ENCODE measurements at regions not wholly inside any gene's neighbourhood (a gene's known extent, or its start where the extent isn't known, plus 50 kb on each side); places are given as distances from the start of the nearest gene placed in this dataset.

DNA sequence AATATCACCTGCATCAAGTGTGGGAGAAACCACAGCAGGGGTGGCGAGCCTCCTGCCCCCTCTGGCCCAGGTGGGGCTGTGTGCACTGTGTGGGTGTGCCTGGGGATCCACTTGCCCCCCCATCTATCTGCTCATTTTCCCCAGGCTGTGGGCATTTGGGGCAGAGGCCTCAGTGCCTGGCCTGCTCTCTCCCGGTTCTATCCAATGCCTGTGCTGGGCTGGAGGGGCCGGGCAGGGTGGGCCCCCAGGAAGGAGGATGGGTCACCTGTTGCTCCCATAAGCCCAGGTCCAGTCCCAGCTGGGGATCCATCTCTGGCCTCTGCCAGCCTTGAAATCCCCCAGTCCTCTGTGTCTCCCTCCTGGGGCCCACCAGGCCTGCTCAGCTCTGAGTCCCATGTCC lies 105.6 kb downstream of the TMEM121 start:
- Histone ChIP-seq H4K91ac (replicated peaks; ENCODE audit: insufficient read length, low read length) (no peak overlapping the region), H2BK12ac (ENCODE audit: low read depth, low read length) (no peak overlapping the region), H3K9me3 (ENCODE audit: insufficient read depth in 2 of 2, low read depth in 1 of 2, low read length in 1 of 2) (peaks cover 31 to 82% of the 10 kb centered on the region in 2 experiments; a peak in 3 of 4 replicates), H4K8ac (ENCODE audit: extremely low read depth, insufficient read depth, low read length) (no peak overlapping the region), H2BK120ac (replicated peaks; ENCODE audit: low read depth, low read length) (no peak overlapping the region), H3K23me2 (ENCODE audit: low read depth, low read length) (no peaks in the 10 kb centered on the region), H4K20me1 (replicated peaks in 1 of 2; ENCODE audit: control insufficient read depth in 1 of 2, insufficient read depth in 2 of 2, low read length in 2 of 2) (no peaks in the 10 kb centered on the region), H3K18ac (ENCODE audit: extremely low read depth, low read length) (no peak overlapping the region), H3K79me2 (ENCODE audit: control insufficient read depth in 1 of 2, insufficient read depth in 2 of 2, low read length in 2 of 2) (no peaks in the 10 kb centered on the region), H4K5ac (ENCODE audit: insufficient read length, low read depth, low read length) (no peak overlapping the region), H3K27ac (ENCODE audit: low read depth, low read length) (no peak overlapping the region), H3K9ac (replicated peaks in 1 of 4; ENCODE audit: extremely low read depth in 1 of 4, low read depth in 3 of 4, low read length in 3 of 4) (no peak overlapping the region), H3K27me3 (replicated peaks in 1 of 4; ENCODE audit: control insufficient read depth in 3 of 4, extremely low read depth in 1 of 4, insufficient read depth in 3 of 4, low read length in 3 of 4) (no peaks in the 10 kb centered on the region), H3K4me3 (ENCODE audit: extremely low read depth in 1 of 4, insufficient read depth in 2 of 4, low read depth in 3 of 4, low read length in 4 of 4) (no peak overlapping the region), H3K23ac (ENCODE audit: insufficient read length) (no peak overlapping the region), H3K4ac (replicated peaks; ENCODE audit: insufficient read length, low read depth, low read length) (no peak overlapping the region), H3K14ac (ENCODE audit: insufficient read length) (no peak overlapping the region), H2BK5ac (ENCODE audit: low read depth, low read length) (no peak overlapping the region), H3K79me1 (ENCODE audit: low read depth, low read length) (no peaks in the 10 kb centered on the region), H3K4me1 (replicated peaks in 1 of 4; ENCODE audit: control insufficient read depth in 3 of 4, insufficient read depth in 4 of 4, low read length in 3 of 4) (no peaks in the 10 kb centered on the region), H3K36me3 (ENCODE audit: control insufficient read depth in 2 of 4, insufficient read depth in 4 of 4, low read length in 3 of 4) (no peaks in the 10 kb centered on the region), H2AK5ac (ENCODE audit: low read depth, low read length) (no peak overlapping the region), H3K4me2 (ENCODE audit: insufficient read depth in 1 of 2, low read depth in 2 of 2, low read length in 2 of 2) (no peak overlapping the region), H2BK20ac (ENCODE audit: low read length) (no peak overlapping the region), H2AFZ (ENCODE audit: low read length) (no peak overlapping the region), H2BK15ac (ENCODE audit: low read length) (no peak overlapping the region), H3K56ac (replicated peaks; ENCODE audit: insufficient read length, low read depth, low read length) (no peak overlapping the region)
- WGBS, 2 experiments (ENCODE audit: extremely low coverage in 1 of 2, insufficient coverage in 1 of 2, insufficient read length in 1 of 2, insufficient replicate concordance in 2 of 2, low coverage in 1 of 2, low lambda C conversion rate in 2 of 2, missing lambda C conversion rate in 1 of 2), result 68% methylated on average over 3 of the region's 3 CpGs; no CpG with 5 or more reads in 1 of the 2 experiments
- FAIRE-seq, result no peak
- CTCF ChIA-PET (ENCODE audit: partially characterized antibody), result no interaction called here
- POLR2A ChIA-PET (ENCODE audit: partially characterized antibody), result no interaction called here
- DNase-seq (ENCODE audit: low read depth in 1 of 2, low spot score in 2 of 2), result no peak
- TF ChIP-seq MAX (IDR thresholded peaks at IDR 0.05) (no peak), ATF2 (IDR thresholded peaks at IDR 0.05; ENCODE audit: low read length) (no peak), RBBP5 (IDR thresholded peaks at IDR 0.05; ENCODE audit: borderline replicate concordance, low read depth, low read length) (no peak), GTF2F1 (IDR thresholded peaks at IDR 0.05; ENCODE audit: borderline replicate concordance, low read depth, low read length) (no peak), MAFK (IDR thresholded peaks at IDR 0.05; ENCODE audit: low read depth, low read length) (no peak), EP300 (IDR thresholded peaks at IDR 0.05; ENCODE audit: borderline replicate concordance in 1 of 2, low read depth in 2 of 2, low read length in 2 of 2) (no peak), CTBP2 (IDR thresholded peaks at IDR 0.05; ENCODE audit: borderline replicate concordance, insufficient read depth, insufficient read length, low read length) (no peak), CHD2 (IDR thresholded peaks at IDR 0.05; ENCODE audit: low read length) (no peak), BRCA1 (IDR thresholded peaks at IDR 0.05; ENCODE audit: low read depth, low read length) (no peak), GABPA (IDR thresholded peaks at IDR 0.05; ENCODE audit: borderline replicate concordance, insufficient read depth, low read length) (no peak), RXRA (IDR thresholded peaks at IDR 0.05; ENCODE audit: insufficient read depth, low read depth, low read length) (no peak), TBP (IDR thresholded peaks at IDR 0.05; ENCODE audit: low read depth, low read length) (no peak)

Data from H1 (cell line).